Sigmoid colon (tissue), 6 donors: ENCODE measurements at regions not wholly inside any gene's neighbourhood (a gene's known extent, or its start where the extent isn't known, plus 50 kb on each side); places are given as distances from the start of the nearest gene placed in this dataset.
A peak's percentile ranks its signal among the peaks of the same experiment; 100 is the strongest.

Experiments
- DNase-seq: peaks from one replicate; pipeline ENCODE4 v3.0.0-alpha.2; 2019
- H3K27ac ChIP-seq, 4 donors: fragments of 200-600 bp; sonication (generic); one replicate each; pipeline ENCODE4 v1.5.1; 2016 to 2019; ENCODE audit warnings: mild to moderate bottlenecking in 1 of 4
- H3K27me3 ChIP-seq, 3 donors: fragments of 200-600 bp; sonication (generic); one replicate each; pipeline ENCODE4 v1.5.1; 2019; ENCODE audit warnings: mild to moderate bottlenecking in 1 of 3
- H3K36me3 ChIP-seq, 4 donors: fragments of 200-600 bp; sonication (generic); one replicate each; pipeline ENCODE4 v1.5.1; 2016 to 2019
- H3K4me1 ChIP-seq, 4 donors: fragments of 200-600 bp; sonication (generic); one replicate each; pipeline ENCODE4 v1.5.1; 2017 to 2019
- H3K4me3 ChIP-seq, 4 donors: fragments of 200-600 bp; sonication (generic); one replicate each; pipeline ENCODE4 v1.5.1; 2017 to 2019; ENCODE audit warnings: mild to moderate bottlenecking in 2 of 4, moderate library complexity in 1 of 4
- H3K9me3 ChIP-seq, 4 donors: fragments of 200-600 bp in 3 of 4; sonication (generic) in 3 of 4; one replicate each; pipeline versions ENCODE4 v1.5.1 to v1.6.1; 2013 to 2019
- EP300 ChIP-seq, 4 donors: sonication (generic); formaldehyde crosslinking; IDR thresholded peaks; one replicate each; pipeline ENCODE4 v1.6.1; 2017; ENCODE audit warnings: antibody characterized with exemption in 4 of 4
- POLR2A ChIP-seq, 2 donors: fragments of 450-650 bp; IDR thresholded peaks; one replicate each; pipeline ENCODE4 v1.6.1; 2016; ENCODE audit warnings: antibody characterized with exemption in 2 of 2, mild to moderate bottlenecking in 2 of 2, moderate library complexity in 2 of 2
- POLR2AphosphoS5 ChIP-seq, 4 donors: sonication (generic); formaldehyde crosslinking; IDR thresholded peaks; one replicate each; pipeline ENCODE4 v1.6.1; 2017; ENCODE audit warnings: antibody characterized with exemption in 4 of 4
- WGBS, 2 donors: extraction: QIAGEN DNeasy Blood & Tissue Kit; methylation state at CpG; one replicate each; pipeline ENCODE4 v1.1.7; 2013; 5-methylcytosine and 5-hydroxymethylcytosine counted together
- intact Hi-C: fragments of 100-400 bp; cut with DNase I; formaldehyde crosslinking; loops from one replicate; pipeline ENCODE4 v1.15.1; 2023
- TF ChIP-seq, protein P1 (sequence below), 4 experiments: fragments of 450-650 bp in 3 of 4; fragments of 200-600 bp in 1 of 4; IDR thresholded peaks; one replicate each; pipeline ENCODE4 v1.5.1; 2016 to 2019; ENCODE audit warnings: antibody characterized with exemption in 4 of 4, mild to moderate bottlenecking in 3 of 4, moderate library complexity in 2 of 4
- donor health status: healthy with polysubstance abuse.
- donor health status: healthy.

DNA sequence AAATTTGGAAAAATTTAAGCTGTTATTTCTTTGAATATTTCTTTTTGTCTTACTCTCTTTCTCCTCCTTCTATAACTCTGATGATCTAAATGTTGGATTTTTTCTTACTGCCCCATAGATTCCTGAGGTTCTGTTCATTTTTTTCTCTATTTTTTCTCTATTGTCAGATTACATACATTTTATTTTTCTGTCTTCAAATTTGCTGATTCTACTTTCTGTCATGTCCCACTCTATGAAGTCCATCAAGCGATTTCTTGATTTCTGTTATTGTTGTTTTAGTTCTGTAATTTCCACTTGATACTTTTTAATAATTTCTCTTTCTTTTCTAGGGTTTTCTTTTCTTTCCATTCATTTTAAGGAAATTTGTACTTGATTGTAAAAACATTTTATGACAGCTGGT, 83.7 kb upstream of the THRB start:
- 96 to 97% methylated on average over 1 of the region's 1 CpG for WGBS, 2 donors

DNA sequence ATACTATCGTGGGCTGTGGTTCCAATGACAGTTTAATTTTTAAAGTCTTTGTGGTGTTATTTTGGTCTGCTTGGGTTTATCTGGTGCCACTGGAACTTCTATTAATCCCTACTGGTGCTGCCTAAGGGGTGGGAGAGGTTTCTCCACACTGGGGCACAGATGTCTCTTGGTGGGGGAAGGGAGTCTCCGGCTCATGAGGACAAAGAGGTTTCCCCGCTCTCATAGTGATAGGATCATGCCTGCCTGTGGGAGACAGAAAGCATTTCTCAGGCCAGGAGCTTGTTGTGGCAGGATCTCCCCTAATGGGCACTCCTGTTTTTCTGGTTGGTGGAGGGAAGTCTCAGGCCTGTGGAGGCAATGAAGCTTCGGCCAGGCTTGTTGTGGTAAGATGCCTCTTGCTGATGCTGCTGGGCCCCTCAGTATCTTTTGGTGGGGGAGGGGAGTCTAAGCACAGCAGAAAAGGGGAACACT, 84.3 kb upstream of the THRB start:
- no peaks in the 10 kb centered on the region for H3K27me3 ChIP-seq
- no peaks in the 10 kb centered on the region for H3K9me3 ChIP-seq
- no peak overlapping the region for H3K27ac ChIP-seq
- intact Hi-C loops = no loop called here
- DNase-seq = peak; percentile 56
- 87 to 98% methylated on average over 4 of the region's 4 CpGs for WGBS, 2 donors
- no peaks in the 10 kb centered on the region for H3K4me1 ChIP-seq
- TF ChIP-seq, protein P1, sequence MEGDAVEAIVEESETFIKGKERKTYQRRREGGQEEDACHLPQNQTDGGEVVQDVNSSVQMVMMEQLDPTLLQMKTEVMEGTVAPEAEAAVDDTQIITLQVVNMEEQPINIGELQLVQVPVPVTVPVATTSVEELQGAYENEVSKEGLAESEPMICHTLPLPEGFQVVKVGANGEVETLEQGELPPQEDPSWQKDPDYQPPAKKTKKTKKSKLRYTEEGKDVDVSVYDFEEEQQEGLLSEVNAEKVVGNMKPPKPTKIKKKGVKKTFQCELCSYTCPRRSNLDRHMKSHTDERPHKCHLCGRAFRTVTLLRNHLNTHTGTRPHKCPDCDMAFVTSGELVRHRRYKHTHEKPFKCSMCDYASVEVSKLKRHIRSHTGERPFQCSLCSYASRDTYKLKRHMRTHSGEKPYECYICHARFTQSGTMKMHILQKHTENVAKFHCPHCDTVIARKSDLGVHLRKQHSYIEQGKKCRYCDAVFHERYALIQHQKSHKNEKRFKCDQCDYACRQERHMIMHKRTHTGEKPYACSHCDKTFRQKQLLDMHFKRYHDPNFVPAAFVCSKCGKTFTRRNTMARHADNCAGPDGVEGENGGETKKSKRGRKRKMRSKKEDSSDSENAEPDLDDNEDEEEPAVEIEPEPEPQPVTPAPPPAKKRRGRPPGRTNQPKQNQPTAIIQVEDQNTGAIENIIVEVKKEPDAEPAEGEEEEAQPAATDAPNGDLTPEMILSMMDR (IDR thresholded peaks at IDR 0.05) = no peak
- no peak for TF ChIP-seq POLR2A (IDR thresholded peaks at IDR 0.05)
- TF ChIP-seq EP300 (IDR thresholded peaks at IDR 0.05) = no peak
- TF ChIP-seq POLR2AphosphoS5 (IDR thresholded peaks at IDR 0.05) = no peak
- H3K4me3 ChIP-seq = no peak overlapping the region
- no peaks in the 10 kb centered on the region for H3K36me3 ChIP-seq

More for the DNA sequence above, 83.7 kb upstream of the THRB start:
- no peak for TF ChIP-seq EP300 (IDR thresholded peaks at IDR 0.05)
- TF ChIP-seq, protein P1 (IDR thresholded peaks at IDR 0.05) = no peak
- no peak for TF ChIP-seq POLR2A (IDR thresholded peaks at IDR 0.05)
- no peak for TF ChIP-seq POLR2AphosphoS5 (IDR thresholded peaks at IDR 0.05)
- intact Hi-C loops = no loop called here
- DNase-seq = no peak
- Histone ChIP-seq H3K36me3 (no peaks in the 10 kb centered on the region), H3K4me3 (no peak overlapping the region), H3K27ac (no peak overlapping the region), H3K27me3 (no peaks in the 10 kb centered on the region), H3K4me1 (no peaks in the 10 kb centered on the region), H3K9me3 (no peaks in the 10 kb centered on the region)

DNA sequence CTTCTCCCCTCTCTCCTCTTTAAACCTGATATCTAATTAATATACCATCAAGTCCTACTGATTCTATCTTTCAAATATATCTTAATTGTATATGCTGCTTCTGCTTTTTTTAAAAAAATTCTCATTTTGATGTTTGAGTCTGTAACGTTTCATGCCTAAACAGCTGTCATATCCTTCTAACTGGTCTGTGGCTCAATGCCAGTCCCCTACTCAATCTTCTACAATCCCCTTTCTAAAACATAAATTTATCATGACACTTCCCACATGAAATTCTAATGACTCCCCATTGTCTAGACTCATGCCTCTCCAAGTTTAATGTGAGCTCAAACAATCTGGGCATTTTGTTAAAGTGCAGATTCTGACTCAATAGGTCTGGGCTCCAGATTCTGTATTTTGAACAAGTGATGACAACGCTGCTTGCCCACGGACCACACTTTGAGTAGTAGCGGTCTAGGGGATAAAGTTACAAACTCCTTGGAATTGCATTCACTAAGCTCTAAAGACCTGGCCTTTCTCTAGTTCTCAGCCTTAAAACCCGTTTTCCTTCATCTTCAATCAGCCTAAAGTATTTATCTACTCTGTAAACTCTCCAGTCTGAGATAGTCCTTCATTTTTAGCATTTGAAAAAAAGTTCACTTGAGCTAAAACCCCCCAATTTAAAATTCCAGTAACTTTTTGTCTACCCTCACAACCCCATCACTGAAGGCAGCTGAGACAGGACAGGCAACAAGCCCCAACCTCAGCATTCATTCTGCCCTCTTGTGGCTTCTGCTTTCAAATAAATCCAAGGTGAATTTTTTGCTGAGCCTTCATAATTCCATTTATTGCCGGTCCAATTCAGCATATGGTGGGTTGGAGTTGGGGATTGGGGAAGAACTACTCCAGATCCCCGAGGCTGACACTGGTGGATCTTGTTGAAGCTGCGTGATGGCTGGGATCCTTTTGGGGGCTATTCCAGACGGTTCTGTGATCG, 88.1 kb upstream of the THRB start:
- no peak overlapping the region for H3K4me3 ChIP-seq

DNA sequence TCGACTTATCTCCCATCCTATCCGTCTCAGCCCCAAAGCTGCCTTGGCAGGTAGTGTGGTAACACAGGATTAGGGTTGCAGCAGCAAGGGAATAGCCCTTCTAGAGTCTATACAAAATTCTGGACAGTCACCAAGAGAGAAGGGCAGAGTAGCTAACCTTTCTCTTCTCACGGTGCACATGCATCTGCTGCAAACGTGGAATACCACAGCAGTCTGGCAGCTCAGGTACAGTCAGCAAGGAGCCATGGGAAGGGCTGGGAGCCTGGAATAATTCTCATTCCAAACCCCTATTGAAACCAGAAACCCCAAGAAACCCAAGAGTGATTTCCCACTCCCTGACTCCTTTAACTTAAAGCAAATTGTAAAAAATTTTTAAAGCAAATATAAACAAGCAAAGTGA, 92.3 kb upstream of the THRB start:
- intact Hi-C loops = no loop called here

More for the DNA sequence above, 88.1 kb upstream of the THRB start:
- H3K36me3 ChIP-seq = no peaks in the 10 kb centered on the region
- WGBS, 2 donors = 77 to 84% methylated on average over 10 of the region's 10 CpGs
- intact Hi-C loops = no loop called here
- no peak for DNase-seq
- no peaks in the 10 kb centered on the region for H3K9me3 ChIP-seq
- TF ChIP-seq, protein P1 (IDR thresholded peaks at IDR 0.05) = no peak
- no peak for TF ChIP-seq POLR2AphosphoS5 (IDR thresholded peaks at IDR 0.05)
- TF ChIP-seq POLR2A (IDR thresholded peaks at IDR 0.05) = no peak
- no peaks in the 10 kb centered on the region for H3K27me3 ChIP-seq
- H3K27ac ChIP-seq = no peak overlapping the region
- no peaks in the 10 kb centered on the region for H3K4me1 ChIP-seq

More for the DNA sequence above, 92.3 kb upstream of the THRB start:
- TF ChIP-seq, protein P1 (IDR thresholded peaks at IDR 0.05) = no peak
- no peak for TF ChIP-seq EP300 (IDR thresholded peaks at IDR 0.05)
- TF ChIP-seq POLR2A (IDR thresholded peaks at IDR 0.05) = no peak
- TF ChIP-seq POLR2AphosphoS5 (IDR thresholded peaks at IDR 0.05) = no peak
- no peak overlapping the region for H3K4me3 ChIP-seq
- H3K27ac ChIP-seq = no peak overlapping the region
- 67 to 92% methylated on average over 4 of the region's 4 CpGs for WGBS, 2 donors
- H3K27me3 ChIP-seq = no peaks in the 10 kb centered on the region
- H3K9me3 ChIP-seq = no peaks in the 10 kb centered on the region
- peaks cover 0 to 30% (median 20%) of the 10 kb centered on the region in 4 donors for H3K4me1 ChIP-seq
- no peaks in the 10 kb centered on the region for H3K36me3 ChIP-seq
- DNase-seq = no peak
